PC-3 (cell line): ENCODE measurements at regions not wholly inside any gene's neighbourhood (a gene's known extent, or its start where the extent isn't known, plus 50 kb on each side); places are given as distances from the start of the nearest gene placed in this dataset.

Experiments used
- ATAC-seq: fragments of 200-7000 bp; cut with Tn5 transposase; 2 replicates; pipeline ENCODE4 v1.9.1; 2020; ENCODE audit warnings: mild to moderate bottlenecking, moderate library complexity
- BruUV-seq: library from RNA; stranded (reverse); fragments of 400-500 nt; replicated peaks from 2 replicates; lab custom pipeline; 2021; lab: Mats Ljungman, UMichigan
- CTCF ChIA-PET: fragments of 300-600 bp; sonication (Branson Sonifier 250); formaldehyde crosslinking; loops from one replicate; lab custom pipeline; 2022; ENCODE audit warnings: antibody characterized with exemption; lab: Charles Lee
- POLR2A ChIA-PET: fragments of 300-600 bp; sonication (Branson Sonifier 250); formaldehyde crosslinking; loops from one replicate; lab custom pipeline; 2022; ENCODE audit warnings: antibody characterized with exemption; ENCODE audit not compliant: unreplicated experiment; lab: Charles Lee
- DNase-seq: peaks from one replicate; pipeline ENCODE4 v3.0.0-alpha.2; 2015
- H2AFZ ChIP-seq: fragments of 300-600 bp; sonication (generic); 2 replicates; pipeline ENCODE4 v1.6.0; 2016; ENCODE audit warnings: antibody characterized with exemption, low read length
- H3F3A ChIP-seq: fragments of 300-600 bp; sonication (generic); one replicate; pipeline ENCODE4 v1.6.0; 2017; ENCODE audit warnings: antibody characterized with exemption, low read length, control low read depth, mild to moderate bottlenecking; ENCODE audit not compliant: unreplicated experiment
- H3K27ac ChIP-seq: fragments of 300-600 bp; sonication (generic); 2 replicates; pipeline ENCODE4 v1.5.1; 2016; ENCODE audit warnings: mild to moderate bottlenecking, low read length
- H3K27me3 ChIP-seq: fragments of 300-600 bp; sonication (generic); 2 replicates; pipeline ENCODE4 v1.6.1; 2016; ENCODE audit warnings: low read length, mixed read lengths
- H3K36me3 ChIP-seq: fragments of 300-600 bp; sonication (generic); 2 replicates; pipeline ENCODE4 v1.6.1; 2016; ENCODE audit warnings: low read depth, mixed run types, low read length, mixed read lengths
- H3K4me1 ChIP-seq: fragments of 300-600 bp; sonication (generic); 2 replicates; pipeline ENCODE4 v1.5.1; 2016; ENCODE audit warnings: low read length; ENCODE audit not compliant: insufficient read depth
- H3K4me2 ChIP-seq: fragments of 300-600 bp; sonication (generic); 2 replicates; pipeline ENCODE4 v1.6.0; 2016; ENCODE audit warnings: low read length
- H3K4me3 ChIP-seq: fragments of 300-600 bp; sonication (generic); 2 replicates; pipeline ENCODE4 v1.5.1; 2016; ENCODE audit warnings: mild to moderate bottlenecking, low read length, mixed read lengths
- H3K79me2 ChIP-seq: fragments of 300-600 bp; sonication (generic); 2 replicates; pipeline ENCODE4 v1.6.1; 2017; ENCODE audit warnings: low read length, mixed read lengths
- H3K9ac ChIP-seq: fragments of 300-600 bp; sonication (generic); 2 replicates; pipeline ENCODE4 v1.6.0; 2016; ENCODE audit warnings: mild to moderate bottlenecking, low read length
- H3K9me2 ChIP-seq: fragments of 300-600 bp; sonication (generic); replicated peaks from 2 replicates; pipeline ENCODE4 v1.6.1; 2016; ENCODE audit warnings: mixed run types, low read length, mixed read lengths
- H3K9me3 ChIP-seq: fragments of 300-600 bp; sonication (generic); 2 replicates; pipeline ENCODE4 v1.6.1; 2016; ENCODE audit warnings: low read length, mixed read lengths
- H4K20me1 ChIP-seq: fragments of 300-600 bp; sonication (generic); 2 replicates; pipeline ENCODE4 v1.6.1; 2016; ENCODE audit warnings: low read length, mixed read lengths
- EZH2 ChIP-seq: fragments of 300-600 bp; sonication (generic); IDR thresholded peaks from one replicate; pipeline ENCODE4 v1.6.1; 2017; ENCODE audit warnings: antibody characterized with exemption, mild to moderate bottlenecking, low read length; ENCODE audit not compliant: unreplicated experiment
- EZH2phosphoT487 ChIP-seq: fragments of 300-600 bp; sonication (generic); IDR thresholded peaks from 2 replicates; pipeline ENCODE4 v1.6.1; 2018; ENCODE audit warnings: mild to moderate bottlenecking, antibody characterized with exemption, low read length, borderline replicate concordance
- intact Hi-C: fragments of 100-400 bp; cut with micrococcal nuclease; formaldehyde crosslinking; loops from 2 replicates; pipeline ENCODE4 v1.9.0; 2023
- TF ChIP-seq, protein P1 (sequence below): fragments of 300-600 bp; sonication (generic); conservative IDR thresholded peaks from 2 replicates; pipeline ENCODE4 v1.5.1; 2017; ENCODE audit warnings: antibody characterized with exemption, low read depth, mild to moderate bottlenecking, low read length

DNA sequence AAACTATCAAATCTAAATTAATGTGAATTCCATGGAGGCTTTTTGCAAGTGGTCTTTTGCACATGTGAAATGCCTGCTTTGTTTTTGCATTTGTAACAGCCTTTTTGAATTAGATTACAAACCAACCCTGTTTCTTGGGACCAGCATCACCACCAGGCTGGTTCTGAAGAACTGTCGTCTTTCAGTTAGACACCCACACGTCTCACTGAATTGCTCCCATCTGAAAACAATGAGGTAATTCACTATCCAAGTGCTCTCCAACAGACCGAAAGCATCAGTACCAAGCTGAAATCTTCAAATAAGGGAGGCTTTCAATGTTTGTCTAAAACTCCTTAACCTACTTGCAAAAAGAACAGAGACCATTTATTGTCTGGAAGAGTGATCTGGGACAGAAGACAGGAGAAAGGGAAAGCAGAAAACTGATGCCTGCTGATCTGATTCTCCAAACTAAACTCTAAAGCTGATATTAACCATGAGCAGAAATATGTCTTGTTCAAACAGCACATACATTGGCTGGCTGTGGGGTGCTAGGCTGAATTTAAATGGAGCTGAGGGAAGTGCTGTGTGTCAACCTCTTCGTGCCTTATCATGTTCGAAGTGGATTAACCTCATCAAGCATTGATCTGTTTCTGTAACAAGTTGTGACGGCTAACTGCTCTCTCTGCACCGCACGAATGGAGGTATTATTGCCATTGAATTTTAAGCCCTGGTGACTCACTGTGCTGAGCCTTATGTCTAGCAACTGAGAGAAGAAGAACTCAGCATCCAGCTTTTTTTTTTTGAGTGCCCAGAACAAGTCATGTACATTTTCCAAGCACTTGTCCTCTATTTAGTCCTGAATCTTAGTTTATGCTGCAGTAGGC lies 213.7 kb upstream of the P2RY1 start:
- H3K36me3 ChIP-seq, result no peaks in the 10 kb centered on the region
- H3K4me1 ChIP-seq, result no peaks in the 10 kb centered on the region
- no peaks in the 10 kb centered on the region for H4K20me1 ChIP-seq
- no peak overlapping the region for H2AFZ ChIP-seq
- ChIA-PET POLR2A (no interaction called here), CTCF (no interaction called here)
- peaks cover 50% of the 10 kb centered on the region for H3K27me3 ChIP-seq
- H3K9me2 ChIP-seq, result no peaks in the 10 kb centered on the region
- no TSS peak for BruUV-seq
- no peak overlapping the region for H3K4me3 ChIP-seq
- TF ChIP-seq EZH2phosphoT487, result no peak
- TF ChIP-seq EZH2, result no peak
- TF ChIP-seq, protein P1, sequence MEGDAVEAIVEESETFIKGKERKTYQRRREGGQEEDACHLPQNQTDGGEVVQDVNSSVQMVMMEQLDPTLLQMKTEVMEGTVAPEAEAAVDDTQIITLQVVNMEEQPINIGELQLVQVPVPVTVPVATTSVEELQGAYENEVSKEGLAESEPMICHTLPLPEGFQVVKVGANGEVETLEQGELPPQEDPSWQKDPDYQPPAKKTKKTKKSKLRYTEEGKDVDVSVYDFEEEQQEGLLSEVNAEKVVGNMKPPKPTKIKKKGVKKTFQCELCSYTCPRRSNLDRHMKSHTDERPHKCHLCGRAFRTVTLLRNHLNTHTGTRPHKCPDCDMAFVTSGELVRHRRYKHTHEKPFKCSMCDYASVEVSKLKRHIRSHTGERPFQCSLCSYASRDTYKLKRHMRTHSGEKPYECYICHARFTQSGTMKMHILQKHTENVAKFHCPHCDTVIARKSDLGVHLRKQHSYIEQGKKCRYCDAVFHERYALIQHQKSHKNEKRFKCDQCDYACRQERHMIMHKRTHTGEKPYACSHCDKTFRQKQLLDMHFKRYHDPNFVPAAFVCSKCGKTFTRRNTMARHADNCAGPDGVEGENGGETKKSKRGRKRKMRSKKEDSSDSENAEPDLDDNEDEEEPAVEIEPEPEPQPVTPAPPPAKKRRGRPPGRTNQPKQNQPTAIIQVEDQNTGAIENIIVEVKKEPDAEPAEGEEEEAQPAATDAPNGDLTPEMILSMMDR, result no peak
- H3K4me2 ChIP-seq, result no peak overlapping the region
- no peak for ATAC-seq
- no peak for DNase-seq
- intact Hi-C loops, result no loop called here
- H3K9ac ChIP-seq, result no peak overlapping the region
- H3K9me3 ChIP-seq, result no peaks in the 10 kb centered on the region
- H3F3A ChIP-seq, result no peaks in the 10 kb centered on the region
- no peak overlapping the region for H3K27ac ChIP-seq
- no peaks in the 10 kb centered on the region for H3K79me2 ChIP-seq

DNA sequence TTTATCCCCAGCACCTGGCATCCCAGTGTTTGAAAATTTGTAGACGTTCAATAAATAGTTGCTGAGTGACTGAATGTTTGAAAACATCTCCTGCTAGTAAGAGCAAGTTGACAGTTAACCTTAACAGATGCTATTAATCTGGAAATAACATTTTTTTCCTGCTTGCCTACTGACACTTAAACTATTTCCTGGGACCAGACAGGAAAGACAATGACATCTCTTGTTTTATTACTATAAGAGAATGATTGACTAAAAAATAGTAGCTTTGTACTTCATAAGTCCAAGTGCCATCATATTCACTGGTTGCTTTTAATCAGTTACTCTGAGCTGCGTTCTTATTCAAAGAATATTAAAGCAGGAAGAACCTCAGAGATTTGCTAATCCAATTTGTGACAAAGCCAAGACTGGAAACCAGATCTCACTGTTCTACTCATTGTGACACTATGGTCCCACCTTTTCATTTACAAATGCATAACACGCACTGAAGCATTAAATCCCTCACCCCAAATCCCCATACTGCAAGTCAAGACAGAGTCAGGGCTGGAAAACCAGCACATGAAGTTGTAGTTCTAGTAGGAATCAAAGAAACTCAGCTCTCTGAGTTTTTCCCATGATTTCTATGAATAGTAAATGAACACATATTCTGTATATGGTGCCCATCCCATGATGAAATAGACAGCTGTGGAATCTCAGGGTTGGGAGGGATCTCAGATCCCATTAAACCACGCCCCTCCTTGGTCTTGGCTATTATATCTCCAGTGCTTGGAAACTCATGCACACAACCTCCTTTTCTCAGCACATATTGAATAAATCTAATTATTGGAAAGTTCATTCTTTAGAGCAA lies 212.7 kb upstream of the P2RY1 start:
- H3K9me2 ChIP-seq, result no peaks in the 10 kb centered on the region
- H3K9me3 ChIP-seq, result no peaks in the 10 kb centered on the region
- H3K27ac ChIP-seq, result no peak overlapping the region
- ATAC-seq (no peak), DNase-seq (no peak)
- ChIA-PET CTCF (no interaction called here), POLR2A (no interaction called here)
- peaks cover 50% of the 10 kb centered on the region for H3K27me3 ChIP-seq
- no TSS peak for BruUV-seq
- intact Hi-C loops, result no loop called here
- H3K4me2 ChIP-seq, result no peak overlapping the region
- no peak for TF ChIP-seq EZH2
- TF ChIP-seq, protein P1, result no peak
- no peak for TF ChIP-seq EZH2phosphoT487
- no peak overlapping the region for H3K9ac ChIP-seq
- H3K4me3 ChIP-seq, result no peak overlapping the region
- H3K4me1 ChIP-seq, result no peaks in the 10 kb centered on the region
- no peaks in the 10 kb centered on the region for H3K36me3 ChIP-seq
- H4K20me1 ChIP-seq, result no peaks in the 10 kb centered on the region
- H2AFZ ChIP-seq, result no peak overlapping the region
- H3K79me2 ChIP-seq, result no peaks in the 10 kb centered on the region
- no peaks in the 10 kb centered on the region for H3F3A ChIP-seq

DNA sequence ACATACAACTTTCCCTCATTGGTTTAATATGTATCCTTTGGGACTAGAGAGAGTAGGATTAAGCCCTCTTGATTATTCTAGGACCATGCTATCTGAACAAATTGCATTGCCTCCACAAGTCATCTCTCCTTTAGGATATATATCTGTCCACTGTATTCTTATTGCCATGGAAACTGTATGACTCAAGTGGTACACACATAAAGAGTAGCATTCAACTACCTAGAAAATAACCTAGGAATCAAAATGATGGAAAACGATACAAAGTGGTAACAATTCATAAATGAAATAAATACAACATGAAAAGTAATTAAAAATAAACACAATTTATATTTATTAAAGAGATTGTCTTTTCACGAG lies 212.1 kb upstream of the P2RY1 start:
- no peak overlapping the region for H2AFZ ChIP-seq

More for the DNA sequence above, 212.1 kb upstream of the P2RY1 start:
- Histone ChIP-seq H3F3A (no peaks in the 10 kb centered on the region), H4K20me1 (no peaks in the 10 kb centered on the region), H3K9ac (no peak overlapping the region), H3K27ac (no peak overlapping the region), H3K27me3 (peaks cover 56% of the 10 kb centered on the region), H3K79me2 (no peaks in the 10 kb centered on the region), H3K4me1 (no peaks in the 10 kb centered on the region), H3K36me3 (no peaks in the 10 kb centered on the region), H3K4me3 (no peak overlapping the region), H3K4me2 (no peak overlapping the region), H3K9me2 (no peaks in the 10 kb centered on the region), H3K9me3 (no peaks in the 10 kb centered on the region)
- TF ChIP-seq EZH2 (no peak), EZH2phosphoT487 (no peak)
- TF ChIP-seq, protein P1, result no peak
- CTCF ChIA-PET, result no interaction called here
- no peak for DNase-seq
- POLR2A ChIA-PET, result no interaction called here
- ATAC-seq, result no peak
- BruUV-seq, result no TSS peak
- intact Hi-C loops, result no loop called here
